ENCODE measurements at regions not wholly inside any gene's neighbourhood (a gene's known extent, or its start where the extent isn't known, plus 50 kb on each side); places are given as distances from the start of the nearest gene placed in this dataset.
"Not testable (repeated sequence)": the region's sequence is repeated elsewhere in the genome, so short reads cannot be mapped to it uniquely, and the experiment has no call there.

DNA sequence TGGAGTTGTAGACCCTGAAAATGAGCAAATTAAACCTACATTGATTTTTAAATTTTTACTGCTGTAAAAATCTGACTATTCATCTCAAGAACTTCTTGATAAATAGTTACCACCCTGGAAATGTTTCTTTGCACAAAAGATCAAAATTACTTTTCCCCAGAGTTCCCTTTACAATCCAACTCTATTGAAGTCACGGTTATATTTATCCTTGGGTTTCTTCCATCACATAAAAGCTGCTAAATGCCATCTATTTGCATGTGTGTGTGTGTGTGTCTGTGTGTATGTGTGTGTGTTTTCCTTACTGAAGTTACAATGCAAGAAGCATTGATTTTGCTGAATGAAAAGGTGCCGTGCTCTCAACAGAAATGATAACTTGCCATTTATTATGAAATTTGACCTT is 1273.0 kb downstream of the ROBO2 start:
- H3K27me3 ChIP-seq (ENCODE audit: control insufficient read depth, insufficient read depth, low read length), result no peaks in the 10 kb centered on the region
- no peak for DNase-seq
- WGBS (ENCODE audit: insufficient coverage), result 100% methylated on average over 1 of the region's 2 CpGs
- no peak overlapping the region for H3K27ac ChIP-seq (ENCODE audit: low read length)
- H3K4me1 ChIP-seq (ENCODE audit: control insufficient read depth, insufficient read depth, low read length), result no peaks in the 10 kb centered on the region
- no peaks in the 10 kb centered on the region for H3K9me3 ChIP-seq (replicated peaks; ENCODE audit: control insufficient read depth, low read depth, low read length)
- no peaks in the 10 kb centered on the region for H3K36me3 ChIP-seq (ENCODE audit: control insufficient read depth, insufficient read depth, low read length)
- H3K4me3 ChIP-seq (ENCODE audit: low read length), result no peak overlapping the region

DNA sequence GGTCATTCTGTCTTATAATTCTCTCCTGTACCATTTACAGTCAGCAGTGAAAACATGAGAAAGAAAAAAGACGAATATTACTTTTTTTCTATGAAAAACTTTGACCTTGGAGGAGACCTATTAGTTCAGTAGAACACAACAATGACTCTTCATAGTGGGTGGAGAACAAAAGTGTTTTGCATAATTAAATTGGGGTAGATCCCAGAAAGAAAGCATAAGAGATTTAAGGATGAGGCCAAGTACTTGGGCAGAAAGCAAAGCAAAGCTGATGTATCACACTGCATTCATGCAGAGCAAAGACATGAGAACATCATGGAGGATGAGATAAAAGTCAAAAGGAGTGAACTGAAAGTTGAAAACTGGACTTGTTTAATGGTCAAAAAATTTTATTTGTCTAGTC is 1273.4 kb downstream of the ROBO2 start:
- Histone ChIP-seq H3K9me3 (replicated peaks; ENCODE audit: control insufficient read depth, low read depth, low read length) (no peaks in the 10 kb centered on the region), H3K36me3 (ENCODE audit: control insufficient read depth, insufficient read depth, low read length) (no peaks in the 10 kb centered on the region), H3K27ac (ENCODE audit: low read length) (no peak overlapping the region), H3K4me1 (ENCODE audit: control insufficient read depth, insufficient read depth, low read length) (no peaks in the 10 kb centered on the region), H3K4me3 (ENCODE audit: low read length) (no peak overlapping the region), H3K27me3 (ENCODE audit: control insufficient read depth, insufficient read depth, low read length) (no peaks in the 10 kb centered on the region)
- DNase-seq, result no peak
- no CpG with 5 or more reads among the region's 1 CpG for WGBS (ENCODE audit: insufficient coverage)

DNA sequence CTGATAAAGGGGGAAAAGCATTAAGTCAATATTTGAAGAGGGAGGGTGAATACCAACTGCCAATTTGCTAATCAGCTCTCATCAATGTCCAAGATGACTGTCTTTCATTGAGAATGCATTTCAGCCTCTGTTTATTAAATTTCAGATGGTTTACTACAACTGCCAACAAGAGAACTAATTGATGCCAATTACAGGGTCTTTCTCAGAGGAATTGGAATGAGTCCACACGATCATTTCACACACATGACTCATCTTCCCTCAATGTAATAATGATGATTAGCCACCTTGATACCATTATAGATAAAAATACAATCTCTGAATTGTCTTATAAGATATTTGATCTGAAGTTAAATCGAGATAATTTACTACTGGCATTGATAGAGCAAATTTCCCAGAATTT is 1274.4 kb downstream of the ROBO2 start:
- Histone ChIP-seq H3K27ac (ENCODE audit: low read length) (no peak overlapping the region), H3K9me3 (replicated peaks; ENCODE audit: control insufficient read depth, low read depth, low read length) (no peaks in the 10 kb centered on the region), H3K27me3 (ENCODE audit: control insufficient read depth, insufficient read depth, low read length) (no peaks in the 10 kb centered on the region), H3K36me3 (ENCODE audit: control insufficient read depth, insufficient read depth, low read length) (no peaks in the 10 kb centered on the region), H3K4me1 (ENCODE audit: control insufficient read depth, insufficient read depth, low read length) (no peaks in the 10 kb centered on the region), H3K4me3 (ENCODE audit: low read length) (no peak overlapping the region)
- no peak for DNase-seq
- WGBS (ENCODE audit: insufficient coverage), result no CpG with 5 or more reads among the region's 2 CpGs

- no peak overlapping the region for H3K4me3 ChIP-seq (ENCODE audit: low read length)
- no peak for DNase-seq
- no CpG with 5 or more reads among the region's 1 CpG for WGBS (ENCODE audit: insufficient coverage)
- no peaks in the 10 kb centered on the region for H3K27me3 ChIP-seq (ENCODE audit: control insufficient read depth, insufficient read depth, low read length)
- H3K4me1 ChIP-seq (ENCODE audit: control insufficient read depth, insufficient read depth, low read length), result no peaks in the 10 kb centered on the region
- no peaks in the 10 kb centered on the region for H3K36me3 ChIP-seq (ENCODE audit: control insufficient read depth, insufficient read depth, low read length)
- no peaks in the 10 kb centered on the region for H3K9me3 ChIP-seq (replicated peaks; ENCODE audit: control insufficient read depth, low read depth, low read length)
- H3K27ac ChIP-seq (ENCODE audit: low read length), result no peak overlapping the region
Measured at GRCh38 chr3:78317774-78318173, 1277.9 kb downstream of the ROBO2 start.

GRCh38 chr3:78322780-78323179 is 1282.9 kb downstream of the ROBO2 start:
- DNase-seq, result no peak
- Histone ChIP-seq H3K36me3 (ENCODE audit: control insufficient read depth, insufficient read depth, low read length) (no peaks in the 10 kb centered on the region), H3K27ac (ENCODE audit: low read length) (no peak overlapping the region), H3K4me3 (ENCODE audit: low read length) (no peak overlapping the region), H3K4me1 (ENCODE audit: control insufficient read depth, insufficient read depth, low read length) (no peaks in the 10 kb centered on the region), H3K9me3 (replicated peaks; ENCODE audit: control insufficient read depth, low read depth, low read length) (no peaks in the 10 kb centered on the region), H3K27me3 (ENCODE audit: control insufficient read depth, insufficient read depth, low read length) (no peaks in the 10 kb centered on the region)
- WGBS (ENCODE audit: insufficient coverage), result no CpG with 5 or more reads among the region's 2 CpGs

- no peaks in the 10 kb centered on the region for H3K4me1 ChIP-seq (ENCODE audit: control insufficient read depth, insufficient read depth, low read length)
- no peak overlapping the region for H3K27ac ChIP-seq (ENCODE audit: low read length)
- H3K4me3 ChIP-seq (ENCODE audit: low read length), result no peak overlapping the region
- DNase-seq, result no peak
- no peaks in the 10 kb centered on the region for H3K27me3 ChIP-seq (ENCODE audit: control insufficient read depth, insufficient read depth, low read length)
- no peaks in the 10 kb centered on the region for H3K9me3 ChIP-seq (replicated peaks; ENCODE audit: control insufficient read depth, low read depth, low read length)
- H3K36me3 ChIP-seq (ENCODE audit: control insufficient read depth, insufficient read depth, low read length), result no peaks in the 10 kb centered on the region
- WGBS (ENCODE audit: insufficient coverage), result no CpG with 5 or more reads among the region's 2 CpGs
Measured at GRCh38 chr3:78337801-78338211, 1297.9 kb downstream of the ROBO2 start.

DNA sequence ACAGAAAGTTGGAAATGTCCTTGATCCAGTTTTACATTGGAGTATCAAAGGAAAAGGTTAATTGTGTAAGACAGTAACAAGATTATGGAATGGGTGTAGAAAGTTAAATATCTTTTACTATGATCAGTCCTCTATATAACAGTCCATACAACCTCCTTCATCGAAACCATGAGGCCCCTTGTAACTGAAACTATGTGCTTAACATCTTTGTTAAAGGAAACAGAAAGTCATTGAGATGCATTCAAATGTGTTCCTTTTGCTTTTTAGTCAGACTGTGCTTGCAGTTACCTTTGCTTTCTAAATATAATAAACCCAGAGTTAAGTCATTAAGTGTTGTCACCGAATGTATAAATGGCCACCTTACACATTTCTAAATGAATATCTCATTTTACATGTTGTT is 1298.5 kb downstream of the ROBO2 start:
- Histone ChIP-seq H3K4me1 (ENCODE audit: control insufficient read depth, insufficient read depth, low read length) (no peaks in the 10 kb centered on the region), H3K4me3 (ENCODE audit: low read length) (no peak overlapping the region), H3K36me3 (ENCODE audit: control insufficient read depth, insufficient read depth, low read length) (no peaks in the 10 kb centered on the region), H3K27me3 (ENCODE audit: control insufficient read depth, insufficient read depth, low read length) (no peaks in the 10 kb centered on the region), H3K27ac (ENCODE audit: low read length) (no peak overlapping the region), H3K9me3 (replicated peaks; ENCODE audit: control insufficient read depth, low read depth, low read length) (no peaks in the 10 kb centered on the region)
- no CpG with 5 or more reads among the region's 2 CpGs for WGBS (ENCODE audit: insufficient coverage)
- no peak for DNase-seq

GRCh38 chr3:78343221-78343620 is 1303.3 kb downstream of the ROBO2 start:
- Histone ChIP-seq H3K27ac (ENCODE audit: low read length) (no peak overlapping the region), H3K27me3 (ENCODE audit: control insufficient read depth, insufficient read depth, low read length) (no peaks in the 10 kb centered on the region), H3K4me3 (ENCODE audit: low read length) (no peak overlapping the region), H3K36me3 (ENCODE audit: control insufficient read depth, insufficient read depth, low read length) (no peaks in the 10 kb centered on the region), H3K4me1 (ENCODE audit: control insufficient read depth, insufficient read depth, low read length) (no peaks in the 10 kb centered on the region), H3K9me3 (replicated peaks; ENCODE audit: control insufficient read depth, low read depth, low read length) (no peaks in the 10 kb centered on the region)
- no peak for DNase-seq
- no CpG with 5 or more reads among the region's 1 CpG for WGBS (ENCODE audit: insufficient coverage)

- H3K36me3 ChIP-seq (ENCODE audit: control insufficient read depth, insufficient read depth, low read length); DNase-seq; H3K4me1 ChIP-seq (ENCODE audit: control insufficient read depth, insufficient read depth, low read length); H3K4me3 ChIP-seq (ENCODE audit: low read length); H3K27me3 ChIP-seq (ENCODE audit: control insufficient read depth, insufficient read depth, low read length); H3K27ac ChIP-seq (ENCODE audit: low read length); H3K9me3 ChIP-seq (replicated peaks; ENCODE audit: control insufficient read depth, low read depth, low read length): not testable (repeated sequence)
- 100% methylated on average over 2 of the region's 10 CpGs for WGBS (ENCODE audit: insufficient coverage)
Measured at GRCh38 chr3:78344267-78344666, 1304.4 kb downstream of the ROBO2 start.

GRCh38 chr3:78344918-78345317 is 1305.0 kb downstream of the ROBO2 start:
- 80% methylated on average over 2 of the region's 6 CpGs for WGBS (ENCODE audit: insufficient coverage)

GRCh38 chr3:78347176-78347575 is 1307.3 kb downstream of the ROBO2 start:
- no peak for DNase-seq
- H3K36me3 ChIP-seq (ENCODE audit: control insufficient read depth, insufficient read depth, low read length), result no peaks in the 10 kb centered on the region
- H3K9me3 ChIP-seq (replicated peaks; ENCODE audit: control insufficient read depth, low read depth, low read length), result no peaks in the 10 kb centered on the region
- no CpG with 5 or more reads among the region's 2 CpGs for WGBS (ENCODE audit: insufficient coverage)
- no peak overlapping the region for H3K27ac ChIP-seq (ENCODE audit: low read length)
- H3K4me1 ChIP-seq (ENCODE audit: control insufficient read depth, insufficient read depth, low read length), result no peaks in the 10 kb centered on the region
- no peaks in the 10 kb centered on the region for H3K27me3 ChIP-seq (ENCODE audit: control insufficient read depth, insufficient read depth, low read length)
- no peak overlapping the region for H3K4me3 ChIP-seq (ENCODE audit: low read length)

More at GRCh38 chr3:78344918-78345317, 1305.0 kb downstream of the ROBO2 start:
- Histone ChIP-seq H3K4me1 (ENCODE audit: control insufficient read depth, insufficient read depth, low read length) (no peaks in the 10 kb centered on the region), H3K9me3 (replicated peaks; ENCODE audit: control insufficient read depth, low read depth, low read length) (no peaks in the 10 kb centered on the region), H3K4me3 (ENCODE audit: low read length) (no peak overlapping the region), H3K27me3 (ENCODE audit: control insufficient read depth, insufficient read depth, low read length) (no peaks in the 10 kb centered on the region), H3K36me3 (ENCODE audit: control insufficient read depth, insufficient read depth, low read length) (no peaks in the 10 kb centered on the region), H3K27ac (ENCODE audit: low read length) (no peak overlapping the region)
- DNase-seq, result no peak

All from muscle of leg (tissue), 3 donors.